ENCODE measurements at regions not wholly inside any gene's neighbourhood (a gene's known extent, or its start where the extent isn't known, plus 50 kb on each side); places are given as distances from the start of the nearest gene placed in this dataset.

DNA sequence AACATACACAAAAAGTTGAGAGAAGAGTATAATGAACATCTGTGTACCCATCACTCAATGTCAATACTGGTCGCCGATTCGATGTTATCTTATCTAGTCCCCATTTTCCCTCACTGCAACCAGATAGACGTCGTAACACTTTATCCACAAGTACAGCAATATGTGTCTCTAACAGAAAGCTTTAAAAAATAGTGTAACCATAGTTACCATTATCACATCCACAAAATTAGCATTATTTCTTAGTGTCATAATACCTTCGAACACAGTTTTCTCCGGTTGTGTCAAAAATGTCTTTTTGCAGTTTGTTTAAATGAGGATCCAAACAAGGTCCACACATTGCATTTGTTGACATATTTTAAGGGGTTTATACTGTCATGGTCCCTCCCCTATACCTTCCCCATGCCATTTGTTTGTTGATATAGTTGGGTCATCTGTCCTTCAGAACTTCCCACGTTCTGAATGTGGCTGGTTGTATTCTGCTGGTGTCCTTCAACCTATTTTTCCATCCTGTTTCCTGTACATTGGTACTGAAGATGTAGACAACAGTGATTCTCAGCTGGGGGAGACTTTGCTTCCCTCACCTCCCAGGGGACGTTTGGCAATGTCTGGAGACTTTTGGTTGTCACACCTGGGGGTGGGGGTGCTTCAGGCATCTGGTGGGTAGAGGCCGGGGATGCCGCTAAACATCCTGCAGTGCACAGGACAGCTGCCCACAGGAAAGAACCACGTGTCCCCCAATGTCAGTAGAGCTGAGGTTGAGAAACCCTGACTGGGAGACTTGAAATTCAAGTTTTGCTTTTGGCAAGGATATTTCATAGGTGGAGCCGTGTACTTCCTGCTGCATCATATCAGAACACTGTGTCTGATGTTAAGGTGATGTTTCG, 72.7 kb upstream of the SPRED2 start:
- no peak for DNase-seq

DNA sequence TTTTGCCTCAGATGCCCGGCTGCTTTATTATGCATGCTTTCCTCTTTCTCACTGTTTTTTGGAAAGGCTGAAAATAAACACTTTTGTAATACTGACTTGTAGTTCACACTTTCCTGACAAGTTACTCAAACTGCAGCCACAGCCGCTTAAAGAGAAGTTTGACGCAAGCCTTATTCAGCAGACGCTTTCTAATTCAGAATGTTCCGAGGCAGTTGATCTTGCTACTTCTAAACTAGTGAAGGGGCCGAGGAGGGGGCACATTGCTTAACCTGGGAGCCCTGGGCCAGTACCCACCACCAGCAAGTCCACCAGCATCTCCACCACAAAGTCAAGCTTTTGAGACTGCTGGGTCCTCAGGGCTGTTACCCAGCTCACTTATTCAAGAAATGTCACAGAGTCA, 71.8 kb upstream of the SPRED2 start:
- DNase-seq: no peak

DNA sequence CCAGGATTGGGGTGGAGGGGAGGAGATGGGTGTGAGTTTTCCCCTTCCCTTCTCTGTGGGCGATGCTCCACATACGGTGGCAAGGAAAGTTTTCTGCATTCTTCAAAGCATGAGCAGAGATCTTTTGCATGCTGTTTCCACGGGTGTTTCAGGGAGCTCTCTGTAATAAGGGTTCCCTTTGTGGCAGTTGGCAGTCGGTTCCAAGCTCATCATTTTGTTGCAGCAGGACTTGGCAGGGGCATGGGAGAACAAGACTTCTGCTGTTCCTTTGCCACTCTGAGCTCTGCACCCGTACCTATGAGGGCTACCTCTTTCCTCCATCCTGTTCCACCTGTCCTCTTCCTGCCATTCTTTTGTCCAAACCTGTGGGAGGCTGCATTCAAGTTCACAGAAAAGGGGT, 71.3 kb upstream of the SPRED2 start:
- DNase-seq: no peak

DNA sequence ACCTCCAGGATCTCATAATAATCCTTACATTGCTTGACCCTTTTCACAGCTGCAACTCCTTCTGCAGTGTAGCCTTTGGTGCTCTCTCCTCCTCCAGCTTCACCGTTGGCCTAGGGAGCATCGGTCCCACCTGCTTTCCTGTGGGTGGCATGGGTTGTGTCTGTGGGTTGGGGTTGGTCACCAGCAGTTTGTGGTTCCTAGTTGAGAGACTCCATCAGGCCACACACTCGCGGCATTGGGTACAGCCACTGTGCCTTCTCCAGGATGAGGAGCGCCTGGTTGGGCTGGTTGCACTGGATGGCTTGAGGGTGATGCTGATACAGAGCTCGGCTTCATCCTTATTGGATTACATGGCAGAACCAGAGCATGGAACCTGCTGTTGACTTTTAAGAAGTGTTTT, 69.4 kb upstream of the SPRED2 start:
- no peak for DNase-seq

DNA sequence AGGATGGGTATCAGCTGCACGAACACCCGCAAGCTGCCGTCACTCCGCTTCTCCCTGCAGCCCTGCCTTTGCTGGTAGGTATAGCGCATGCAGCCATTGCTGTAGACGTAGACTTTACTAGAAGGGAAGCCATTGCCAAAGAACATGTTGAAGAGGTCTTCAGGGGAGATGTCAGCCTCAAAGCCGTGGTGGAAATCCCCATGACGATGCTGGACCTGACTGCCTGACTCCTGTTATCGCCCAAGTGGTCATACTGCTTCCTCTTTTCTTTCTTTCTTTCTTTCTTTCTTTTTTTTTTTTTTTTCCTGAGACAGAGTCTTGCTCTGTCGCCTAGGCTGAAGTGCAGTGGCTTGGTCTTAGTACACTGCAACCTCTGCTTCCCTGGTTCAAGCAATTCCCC, 68.7 kb upstream of the SPRED2 start:
- DNase-seq: no peak

DNA sequence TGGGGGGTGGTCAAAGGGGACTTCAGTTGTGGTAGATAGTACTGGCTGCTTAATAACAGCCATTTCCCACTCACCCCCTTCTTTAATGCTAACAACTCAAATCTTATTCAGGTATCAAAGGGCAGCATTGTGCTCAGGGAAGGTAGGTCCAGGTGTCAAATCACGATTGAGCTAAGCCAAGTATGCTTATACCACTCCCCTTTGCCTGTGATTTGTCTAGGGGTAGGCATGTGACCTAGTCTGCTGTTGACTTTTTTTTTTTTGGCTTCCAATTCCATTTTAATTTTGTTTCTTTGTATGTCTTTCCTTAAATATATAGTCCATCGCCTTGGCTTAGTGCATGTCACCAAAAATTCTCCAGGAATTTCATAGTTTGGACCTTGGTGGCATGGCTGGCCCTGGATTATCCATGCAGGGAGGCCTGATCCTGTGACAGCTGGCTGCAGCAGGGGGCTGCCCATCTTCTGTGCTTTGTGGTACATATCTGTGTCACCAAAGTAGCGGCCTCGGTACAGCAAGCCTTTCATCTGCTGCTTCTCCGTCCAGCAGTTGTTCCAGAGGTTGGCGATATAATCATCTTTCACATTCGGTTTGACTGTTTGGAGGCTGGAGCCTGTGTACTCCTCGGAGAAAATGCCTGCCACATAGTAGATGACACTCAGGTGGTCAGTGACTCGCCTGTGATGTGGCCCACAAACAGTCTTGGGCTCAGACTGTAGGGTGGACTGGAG, 68.1 kb upstream of the SPRED2 start:
- no peak for DNase-seq

DNA sequence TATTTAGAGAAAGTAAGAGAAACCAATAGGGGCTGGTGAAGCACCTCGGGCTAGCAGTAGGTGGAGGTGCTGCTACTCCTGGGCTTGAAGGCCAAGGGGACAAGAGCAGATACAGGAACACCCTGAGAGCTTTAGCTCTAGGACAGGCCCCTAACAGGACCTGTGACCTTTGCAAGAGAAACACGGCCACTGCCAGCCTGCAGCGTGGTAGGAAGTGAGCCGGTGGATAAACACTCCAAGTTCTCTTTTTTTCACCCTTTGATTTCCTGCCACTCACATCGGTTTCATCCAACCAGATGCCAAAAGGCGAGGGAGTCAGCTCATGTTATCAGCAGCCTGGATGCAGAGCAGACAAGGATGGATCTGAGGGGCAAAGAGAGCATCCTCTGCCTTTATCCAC, 66.8 kb upstream of the SPRED2 start:
- no peak for DNase-seq

DNA sequence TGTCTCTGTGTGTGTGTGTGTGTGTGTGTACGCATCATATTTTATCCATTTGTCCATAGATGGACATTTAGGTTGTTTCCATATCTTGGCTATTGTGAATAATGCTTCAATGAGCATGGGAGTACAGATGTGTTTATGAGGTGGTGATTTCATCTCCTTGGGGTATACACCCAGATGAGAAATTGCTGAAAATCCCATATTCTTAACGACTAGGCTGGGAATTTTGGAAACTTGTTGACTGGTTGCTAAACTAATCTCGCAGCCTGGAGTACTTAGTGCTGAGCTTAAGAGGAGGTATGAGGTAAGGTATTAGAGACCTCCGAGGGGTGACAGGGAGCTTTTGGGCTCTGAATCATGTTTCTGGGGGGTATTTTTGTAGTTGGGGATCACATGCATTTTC, 66.0 kb upstream of the SPRED2 start:
- DNase-seq: no peak

DNA sequence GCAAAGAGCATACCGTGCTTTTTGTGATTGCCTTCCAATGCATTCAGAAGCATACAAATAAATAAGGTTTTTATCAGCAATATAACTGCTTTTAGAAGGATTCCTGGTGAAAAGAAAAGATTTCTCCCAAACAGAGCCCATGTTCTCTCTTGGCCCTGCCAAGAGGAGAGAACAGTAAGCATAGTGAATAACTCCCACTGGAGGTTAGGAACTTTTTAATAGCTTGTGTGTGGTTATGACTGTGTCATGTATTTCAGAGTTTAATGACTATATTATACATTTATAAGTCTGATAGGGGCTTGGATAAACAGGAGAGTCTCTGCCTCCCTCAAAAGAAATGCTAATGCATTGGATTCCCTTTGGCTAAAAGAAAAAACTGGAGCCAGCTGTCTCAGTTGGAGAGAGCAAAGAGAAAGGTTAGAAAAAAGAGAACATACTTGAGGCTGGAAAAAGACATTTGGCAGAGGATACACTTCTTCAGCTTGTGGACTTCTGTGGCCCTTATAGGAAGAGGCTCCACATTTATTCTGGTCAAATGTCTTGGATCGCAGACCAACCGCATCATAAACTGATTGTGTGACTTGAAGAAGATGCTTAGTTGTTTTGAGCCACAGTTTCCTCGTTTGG, 63.0 kb upstream of the SPRED2 start:
- DNase-seq: no peak

DNA sequence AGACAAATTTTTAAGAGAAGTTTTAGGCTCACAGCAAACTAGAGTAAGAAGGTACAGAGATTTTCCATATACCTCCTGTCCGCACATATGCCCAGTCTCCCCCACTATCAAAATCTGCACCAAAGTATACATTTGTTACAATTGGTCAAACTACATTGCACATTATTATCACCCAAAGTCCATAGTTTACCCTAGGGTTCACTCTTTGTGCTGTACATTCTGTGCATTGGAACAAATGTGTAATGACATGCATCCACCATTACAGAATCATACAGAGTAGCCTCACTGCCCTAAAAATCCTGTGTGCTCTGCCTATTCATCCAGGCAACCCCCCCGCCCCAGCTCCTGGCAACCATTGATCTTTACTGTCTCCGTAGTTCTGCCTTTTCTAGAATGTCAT, 61.7 kb upstream of the SPRED2 start:
- DNase-seq: no peak

DNA sequence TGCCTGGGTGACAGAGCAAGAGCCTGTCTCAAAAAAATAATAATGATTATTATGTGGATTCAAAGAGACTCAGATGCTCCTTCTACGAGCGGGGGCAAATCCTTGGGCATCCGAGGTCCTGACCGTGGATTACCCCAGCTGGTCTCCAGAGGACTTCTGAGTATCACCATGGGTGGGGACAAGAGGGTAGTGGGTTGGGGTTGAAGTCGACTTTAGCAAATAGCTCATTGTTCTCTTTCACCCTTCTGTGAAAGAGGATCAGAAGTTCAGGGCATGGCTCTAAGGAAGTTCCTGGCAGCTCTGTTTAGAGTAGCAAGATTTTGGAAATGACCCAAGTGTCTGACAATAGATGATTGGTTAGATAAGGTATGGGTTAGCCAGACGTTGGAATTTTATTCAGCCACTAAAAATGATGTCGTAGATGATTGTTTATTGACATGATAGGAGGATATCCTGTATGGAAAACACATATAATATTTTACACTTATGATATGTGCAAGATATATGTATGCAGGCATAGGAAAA, 59.0 kb upstream of the SPRED2 start:
- DNase-seq: no peak

DNA sequence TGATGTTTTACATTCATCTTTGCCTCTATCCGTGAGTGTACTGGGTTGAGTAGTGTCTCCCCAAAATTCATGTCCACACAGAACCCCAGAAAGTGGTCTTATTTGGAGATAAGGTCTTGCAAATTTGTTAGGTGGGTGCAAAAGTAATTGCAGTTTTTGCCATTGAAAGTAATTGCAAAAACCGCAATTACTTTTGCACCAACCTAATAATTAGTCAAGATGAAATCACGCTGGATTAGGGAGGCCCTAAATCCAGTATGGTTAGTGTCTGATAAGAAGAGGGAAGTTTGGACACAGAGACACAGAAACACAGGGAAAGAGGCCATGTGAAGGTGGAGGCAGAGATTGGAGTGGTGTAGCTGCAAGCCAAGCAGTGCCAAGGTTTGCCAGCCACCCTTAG, 57.8 kb upstream of the SPRED2 start:
- DNase-seq: no peak

DNA sequence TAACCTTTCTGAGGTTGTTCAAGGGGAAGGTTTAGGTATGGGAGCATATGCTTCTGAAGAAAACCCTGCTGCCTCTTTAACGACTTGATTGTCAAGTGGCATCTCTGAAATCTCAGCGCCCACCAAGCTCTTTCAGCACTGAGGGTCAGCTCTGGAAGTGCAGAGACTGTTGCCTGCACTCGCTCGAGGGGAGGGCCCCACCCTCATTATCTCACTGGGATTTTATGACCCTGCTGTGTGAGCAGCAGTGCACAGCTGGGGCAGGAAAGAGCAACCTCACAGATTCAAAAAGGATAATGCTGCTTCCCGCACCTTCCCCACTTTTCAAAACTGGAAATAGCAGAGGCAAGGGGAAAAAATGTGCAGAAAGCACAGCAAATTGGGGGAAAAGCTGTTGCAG, 56.9 kb upstream of the SPRED2 start:
- no peak for DNase-seq

DNA sequence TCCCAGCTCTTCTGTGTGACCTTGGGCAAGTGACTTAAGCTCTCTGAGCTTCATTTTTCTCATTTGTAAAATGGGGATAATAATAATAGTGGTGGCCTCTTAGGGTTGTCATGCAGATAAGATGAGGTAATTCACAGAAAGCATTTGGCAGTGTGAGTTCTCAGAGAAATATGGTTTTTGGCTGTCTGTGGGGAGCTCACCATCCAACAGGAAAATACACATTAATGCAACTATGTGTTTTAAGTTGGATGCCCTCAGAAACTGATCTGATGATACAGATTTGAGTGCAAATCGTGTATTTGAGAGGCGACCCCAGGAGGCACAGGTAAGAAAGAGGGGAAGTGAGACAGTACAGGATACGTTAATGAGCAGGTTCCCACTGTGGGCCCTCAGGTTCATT, 56.1 kb upstream of the SPRED2 start:
- no peak for DNase-seq

DNA sequence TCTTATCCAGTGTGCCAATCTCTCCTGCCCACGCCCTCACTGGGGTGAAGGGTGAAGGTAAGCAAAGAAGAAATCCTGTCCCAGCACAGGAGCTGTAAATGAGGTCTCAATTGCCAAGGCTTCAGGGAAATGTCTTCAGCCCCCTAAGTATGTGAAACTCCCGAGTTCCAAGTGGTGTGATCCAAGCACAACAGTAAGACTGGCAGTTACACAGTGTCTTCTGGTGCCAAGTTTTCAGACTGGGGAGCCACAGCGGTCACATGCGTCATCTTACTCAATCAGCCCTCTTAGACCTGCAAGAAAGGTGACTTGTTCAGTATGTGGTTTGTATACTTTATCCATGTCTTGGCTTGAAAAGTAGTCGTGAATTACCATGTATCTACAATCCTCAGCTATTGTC, 55.0 kb upstream of the SPRED2 start:
- no peak for DNase-seq

DNA sequence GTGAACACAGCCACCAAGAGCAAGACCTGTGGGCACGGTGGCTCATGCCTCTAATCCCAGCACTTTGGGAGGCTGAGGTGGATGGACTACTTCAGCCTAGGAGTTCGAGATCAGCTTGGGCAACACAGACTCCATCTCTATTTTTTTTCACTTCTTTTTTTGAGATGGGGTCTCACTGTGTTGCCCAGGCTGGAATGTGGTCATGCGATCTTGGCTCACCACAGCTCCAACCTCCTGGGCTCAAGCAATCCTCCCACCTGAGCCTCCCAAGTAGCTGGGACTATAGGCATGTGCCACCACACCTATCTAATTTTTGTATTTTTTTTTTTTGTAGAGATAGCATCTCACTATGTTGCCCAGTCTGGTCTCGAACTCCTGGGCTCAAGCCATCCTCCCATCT, 54.4 kb upstream of the SPRED2 start:
- DNase-seq: no peak

DNA sequence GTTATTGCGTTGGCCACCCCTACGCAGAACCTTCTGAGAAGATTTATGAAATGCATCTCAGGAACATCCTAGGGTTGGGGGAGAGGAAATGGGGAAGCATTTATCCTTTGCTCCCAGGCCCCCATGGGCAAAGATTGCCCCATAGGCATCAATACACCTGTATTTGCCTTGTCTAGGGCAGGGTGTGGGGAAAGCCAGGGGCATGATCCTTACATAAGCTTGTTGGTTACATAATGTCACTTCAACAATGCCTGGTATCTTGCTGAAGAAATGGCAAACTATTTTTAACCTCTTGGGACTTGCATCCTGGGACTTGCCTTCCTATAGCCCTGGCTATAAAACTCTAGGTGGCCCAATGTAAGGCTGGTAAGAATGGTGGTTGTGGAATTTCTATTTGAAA, 53.9 kb upstream of the SPRED2 start:
- DNase-seq: no peak

DNA sequence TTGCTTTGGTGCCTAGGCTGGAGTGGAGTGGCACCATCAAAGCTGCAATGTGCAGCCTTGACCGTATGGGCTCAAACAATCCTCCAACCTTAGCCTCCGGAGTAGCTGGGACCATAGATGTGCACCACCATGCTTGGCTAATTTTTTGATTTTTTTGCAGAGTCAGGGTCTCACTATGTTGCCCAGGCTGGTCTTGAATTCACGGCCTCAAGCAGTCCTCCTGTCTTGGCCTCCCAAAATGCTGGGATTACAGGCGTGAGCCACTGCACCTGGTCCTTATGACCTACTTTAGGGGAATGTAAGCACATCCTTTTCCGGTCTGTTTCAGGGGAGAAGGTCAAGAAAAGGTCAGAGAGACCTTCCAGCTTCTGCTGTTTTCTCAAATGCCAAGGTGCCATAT, 53.4 kb upstream of the SPRED2 start:
- no peak for DNase-seq

DNA sequence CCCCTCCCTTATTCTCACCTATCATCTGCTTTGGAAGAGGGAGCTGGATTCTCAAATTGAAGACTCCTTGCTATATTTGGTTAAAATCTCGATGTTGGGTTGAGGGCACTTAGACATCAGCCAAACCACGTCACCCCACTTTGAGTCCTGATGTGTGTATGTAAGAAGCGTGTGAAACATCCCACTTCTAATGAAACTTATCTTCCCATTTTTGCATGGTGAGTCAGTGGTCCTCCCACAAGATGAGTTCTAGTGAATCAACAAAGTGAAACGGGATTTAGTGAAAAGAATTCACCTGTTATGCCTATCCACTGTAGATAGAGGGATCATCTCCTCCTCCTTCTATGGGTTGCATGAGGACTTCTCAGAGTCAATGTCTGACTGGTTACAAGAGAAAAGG, 51.4 kb upstream of the SPRED2 start:
- DNase-seq: no peak

DNA sequence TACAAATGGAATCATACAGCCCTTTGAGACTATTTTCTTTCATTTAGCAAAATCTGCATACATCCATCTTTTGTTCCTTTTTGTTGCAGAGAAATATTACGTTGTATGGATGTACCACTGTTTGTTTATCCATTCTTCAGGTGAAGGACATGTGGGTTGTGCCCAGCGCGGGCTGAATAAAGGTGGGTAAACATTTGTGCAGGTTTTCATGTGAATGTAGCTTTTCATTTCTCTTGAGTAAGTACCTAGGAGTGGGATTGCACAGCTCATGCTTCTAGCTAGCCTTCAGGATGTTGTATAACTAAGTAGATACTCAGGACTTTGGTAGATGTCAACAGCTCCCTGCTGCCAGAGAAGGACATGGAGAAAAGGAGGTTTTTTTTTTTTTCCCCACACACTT, 50.6 kb upstream of the SPRED2 start:
- DNase-seq: no peak

All from DMS 273 treated with DMSO at 0.1 percent for 48 hours (cell line).